NCI-H2196 treated with DMSO at 0.1 percent for 48 hours (cell line): ENCODE measurements at regions not wholly inside any gene's neighbourhood (a gene's known extent, or its start where the extent isn't known, plus 50 kb on each side); places are given as distances from the start of the nearest gene placed in this dataset.

ENCODE experiments used
- DNase-seq: peaks from one replicate; lab custom pipeline; 2025; ENCODE audit not compliant: unreplicated experiment; lab: John Stamatoyannopoulos, UW

DNA sequence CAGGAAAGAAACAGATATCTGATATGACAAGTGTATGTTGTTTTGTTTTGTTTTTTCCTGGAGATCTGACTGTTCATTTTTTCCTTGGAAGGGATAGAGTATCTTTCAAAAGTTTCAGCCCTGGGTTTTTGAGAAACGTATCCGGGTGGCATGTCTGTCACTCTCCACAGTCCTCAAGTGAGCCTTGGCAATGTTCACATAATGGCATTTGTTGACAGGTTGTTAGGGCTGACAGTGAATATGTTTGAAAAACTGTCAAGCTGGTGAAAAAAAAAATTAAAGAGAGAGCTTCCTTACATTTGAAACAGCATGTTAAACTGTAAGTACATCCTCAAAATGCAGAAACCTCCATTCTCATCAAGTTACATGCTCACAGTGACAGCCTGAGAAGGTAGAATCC lies 113.0 kb upstream of the DYNLRB2 start:
- DNase-seq: no peak

DNA sequence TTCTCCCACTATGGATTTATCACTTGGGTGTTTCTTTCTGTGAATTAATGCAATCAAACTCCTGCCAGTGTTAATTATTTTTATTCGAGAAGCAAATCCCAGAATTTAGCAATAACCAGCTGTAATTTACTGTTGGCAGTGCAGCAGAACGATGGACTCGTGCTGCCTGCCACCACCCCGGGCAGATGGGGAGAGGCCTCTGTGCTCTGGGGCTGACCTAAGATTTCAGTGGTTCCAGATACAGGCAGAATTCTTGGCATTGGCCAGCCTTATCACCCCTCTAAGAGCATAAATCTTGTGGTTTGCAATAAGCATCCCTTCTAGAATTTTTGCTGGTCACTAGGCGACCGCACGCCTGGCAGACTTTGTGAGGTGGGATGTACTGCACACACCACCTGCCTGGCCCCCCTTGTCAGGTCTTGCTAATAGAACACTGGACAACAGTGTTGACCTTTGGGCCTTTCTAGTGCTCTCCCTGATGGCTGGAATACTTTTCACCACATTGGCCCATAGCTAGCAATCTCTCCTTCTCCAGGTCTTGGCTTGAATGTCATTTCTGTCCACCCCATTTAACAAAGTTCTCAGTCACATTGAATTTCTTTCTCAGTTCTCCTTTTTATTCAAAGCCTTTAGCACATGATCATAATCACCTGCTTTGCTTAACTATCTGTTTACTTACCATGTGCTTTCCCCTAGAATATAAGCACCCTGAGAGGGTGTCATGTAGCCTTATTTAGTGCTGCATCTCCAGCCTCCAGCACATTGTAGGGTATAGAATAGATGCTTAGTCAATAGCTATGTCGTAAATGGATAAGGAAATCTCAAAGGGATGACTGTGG lies 122.1 kb upstream of the DYNLRB2 start:
- DNase-seq: no peak

DNA sequence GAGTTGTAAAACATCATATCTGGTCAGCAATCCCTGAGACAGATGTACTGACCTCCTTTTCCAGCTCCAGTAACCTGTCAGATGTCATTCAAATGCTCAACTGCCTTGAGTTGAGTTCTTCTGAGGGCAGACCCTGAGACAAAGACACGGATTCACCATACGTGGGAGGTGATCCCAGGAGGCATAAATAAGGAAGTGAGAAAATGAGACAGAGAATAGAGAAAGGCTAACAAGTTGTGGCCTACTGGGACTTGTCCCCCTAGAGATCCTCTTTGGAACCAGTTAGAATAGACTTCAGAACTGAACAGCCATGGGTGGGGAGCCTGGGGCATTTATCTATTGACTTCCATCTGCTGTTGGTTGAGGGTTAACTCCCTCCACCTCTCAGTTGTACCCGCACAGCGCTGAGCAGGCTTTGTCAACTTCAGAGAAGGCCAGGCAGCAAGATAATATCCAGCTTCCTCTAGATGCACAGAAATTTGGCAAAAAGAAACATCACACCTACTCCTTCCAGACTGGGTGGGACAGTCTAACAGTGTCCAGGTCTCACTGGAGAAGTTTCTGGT lies 123.0 kb upstream of the DYNLRB2 start:
- no peak for DNase-seq

DNA sequence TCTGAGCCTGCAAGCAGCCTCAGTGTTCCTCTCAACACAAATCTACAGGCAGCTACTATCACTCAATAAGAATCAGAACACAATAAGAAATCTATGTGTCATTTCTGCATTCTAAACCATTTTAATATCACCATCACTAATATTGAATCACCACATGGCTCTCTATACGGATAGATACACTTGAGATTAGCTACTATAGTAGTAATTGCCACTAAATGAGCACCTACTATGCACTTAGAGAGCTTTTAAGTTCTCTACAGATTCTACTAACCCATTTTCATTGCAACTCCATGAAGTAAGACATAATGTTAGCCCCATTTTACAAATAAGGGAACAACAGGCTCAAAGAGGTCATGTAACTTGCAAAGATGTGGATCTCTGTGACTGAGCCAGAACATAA lies 132.8 kb upstream of the DYNLRB2 start:
- DNase-seq: no peak

DNA sequence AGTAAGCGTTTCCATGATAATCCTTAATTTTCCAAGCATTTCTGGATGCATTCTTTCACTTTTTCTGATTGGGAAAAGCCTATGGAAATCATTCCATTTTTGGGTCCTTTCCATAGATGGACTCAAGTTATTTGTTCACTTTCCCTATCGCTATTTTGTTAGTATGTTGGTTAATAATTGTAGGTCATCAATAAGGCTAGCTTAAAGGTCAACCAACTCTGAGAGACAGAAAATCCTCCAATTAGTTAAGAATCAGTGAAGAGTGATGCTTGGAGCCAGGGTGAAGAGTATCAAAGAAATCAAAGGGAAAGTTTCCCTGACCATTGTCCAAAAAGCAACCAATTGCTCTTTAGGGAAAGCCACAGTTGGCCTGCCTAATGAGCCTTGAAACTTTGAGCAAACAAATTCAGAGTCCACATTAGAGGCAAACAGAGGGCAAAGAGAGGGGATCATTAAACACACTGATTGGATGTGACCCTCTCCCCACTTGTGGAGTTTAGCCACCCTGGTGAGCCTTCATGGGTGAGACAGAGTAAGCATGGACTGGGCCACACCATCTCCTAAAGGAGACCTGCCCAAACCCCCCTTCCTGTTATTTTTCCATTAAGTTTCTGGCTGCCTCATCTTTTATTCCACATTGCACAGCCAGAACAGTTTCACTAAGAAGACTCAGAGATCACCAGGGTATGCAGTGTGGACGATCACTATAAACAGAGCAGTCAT lies 133.4 kb upstream of the DYNLRB2 start:
- DNase-seq: no peak

DNA sequence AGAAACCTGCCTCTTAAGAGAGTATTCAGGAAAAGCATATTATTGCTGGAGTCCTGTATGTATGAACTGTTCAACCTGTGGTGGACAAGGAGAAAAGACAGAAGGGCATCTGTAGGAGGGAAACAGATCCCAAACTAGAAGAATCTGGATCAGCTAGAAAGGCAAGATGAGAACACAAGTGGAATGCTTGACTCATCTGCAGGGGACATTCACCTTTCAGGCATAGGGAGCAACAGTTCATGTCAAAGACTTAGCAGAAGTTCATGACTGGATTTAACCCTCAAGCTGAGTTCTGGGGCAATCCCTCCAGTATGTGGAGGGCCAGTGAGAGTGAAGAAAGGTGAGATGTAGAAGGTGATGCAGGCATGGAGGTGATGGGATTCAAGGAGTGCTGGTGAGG lies 135.9 kb upstream of the DYNLRB2 start:
- no peak for DNase-seq

DNA sequence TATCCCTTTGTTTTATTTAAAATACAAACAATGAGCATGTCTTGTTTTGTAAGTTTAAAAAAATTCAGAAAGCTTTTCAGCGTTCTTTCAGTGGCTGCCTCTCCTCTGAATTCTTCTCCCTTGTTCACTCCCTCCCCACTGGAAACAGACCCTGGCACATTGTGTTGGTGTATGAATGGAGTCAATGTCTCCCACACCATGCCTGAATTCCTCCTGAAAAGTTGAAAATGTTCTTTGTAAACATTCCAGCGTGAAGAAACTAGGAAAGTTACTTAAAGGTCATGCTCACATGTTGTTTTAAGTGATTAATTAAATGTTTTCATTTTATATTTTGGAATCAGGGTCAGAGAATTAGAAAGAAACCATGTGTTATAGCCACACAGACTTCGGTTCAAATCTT lies 136.9 kb upstream of the DYNLRB2 start:
- DNase-seq: no peak

DNA sequence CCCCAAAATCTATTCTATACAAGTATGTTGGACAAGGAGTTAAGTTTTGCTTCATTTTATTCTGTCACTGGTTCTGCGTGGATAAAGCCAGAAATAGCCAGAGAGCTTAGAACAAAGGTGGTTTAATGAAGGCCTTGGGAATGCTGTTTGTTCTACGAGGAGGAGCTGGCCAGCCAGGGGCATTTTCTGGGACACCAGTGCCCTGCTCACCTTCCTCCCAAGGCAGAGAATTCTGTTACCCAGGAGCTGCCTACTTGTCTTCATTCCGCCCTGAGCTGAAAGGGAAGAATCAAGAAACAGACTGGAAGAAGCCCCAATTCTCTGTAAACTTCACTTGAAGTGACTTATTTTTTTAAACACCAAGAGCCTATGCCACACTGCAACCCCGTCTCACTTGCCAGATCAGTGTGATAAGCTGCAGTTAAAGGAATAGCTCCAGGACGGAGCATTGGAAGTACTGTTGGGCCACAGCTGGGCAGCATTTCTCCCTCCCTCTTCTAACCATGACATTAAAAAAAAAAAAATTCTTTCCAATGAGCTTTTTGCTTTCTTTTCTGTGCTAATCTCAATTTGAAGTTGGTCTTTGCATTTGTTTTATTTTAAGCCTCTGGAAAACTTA lies 149.8 kb upstream of the DYNLRB2 start:
- no peak for DNase-seq

DNA sequence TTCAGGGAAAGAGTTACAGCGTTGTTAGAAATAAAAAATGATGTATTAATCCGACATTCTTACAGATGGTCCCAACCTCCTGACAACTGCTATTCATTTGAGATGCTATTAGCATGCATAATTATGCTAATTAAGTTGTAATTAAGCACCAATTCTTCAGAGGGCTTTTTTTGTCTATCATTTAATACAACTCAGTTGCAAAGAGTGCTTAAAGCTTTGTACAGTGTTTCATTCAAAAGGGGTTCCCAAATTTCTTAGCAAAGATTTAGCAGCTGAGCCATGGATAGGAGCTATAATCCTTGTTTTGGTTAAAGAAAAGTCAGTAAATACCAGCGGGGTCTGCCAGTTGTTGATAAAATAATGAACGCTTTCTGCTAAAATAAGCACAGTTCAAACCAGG lies 150.7 kb upstream of the DYNLRB2 start:
- no peak for DNase-seq

DNA sequence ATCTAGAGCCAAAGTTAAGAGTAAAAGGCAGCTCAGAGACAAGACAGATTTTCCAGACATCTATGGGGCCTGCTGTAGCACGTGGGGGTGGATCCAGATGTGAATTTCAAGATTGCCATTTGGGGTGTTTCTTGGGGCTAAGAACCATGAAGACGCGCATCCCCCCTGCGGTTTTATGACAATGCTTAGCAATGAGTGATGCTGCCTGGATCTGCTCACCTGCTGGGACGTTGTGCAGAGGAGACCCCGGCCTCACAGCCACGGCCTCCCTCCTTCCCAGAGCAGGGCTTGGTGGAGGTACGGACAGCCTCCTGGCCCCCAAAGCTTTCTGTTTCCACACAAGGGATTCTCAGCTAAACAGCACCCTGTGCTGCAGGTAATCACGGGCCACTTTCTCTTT lies 151.5 kb upstream of the DYNLRB2 start:
- DNase-seq: no peak

DNA sequence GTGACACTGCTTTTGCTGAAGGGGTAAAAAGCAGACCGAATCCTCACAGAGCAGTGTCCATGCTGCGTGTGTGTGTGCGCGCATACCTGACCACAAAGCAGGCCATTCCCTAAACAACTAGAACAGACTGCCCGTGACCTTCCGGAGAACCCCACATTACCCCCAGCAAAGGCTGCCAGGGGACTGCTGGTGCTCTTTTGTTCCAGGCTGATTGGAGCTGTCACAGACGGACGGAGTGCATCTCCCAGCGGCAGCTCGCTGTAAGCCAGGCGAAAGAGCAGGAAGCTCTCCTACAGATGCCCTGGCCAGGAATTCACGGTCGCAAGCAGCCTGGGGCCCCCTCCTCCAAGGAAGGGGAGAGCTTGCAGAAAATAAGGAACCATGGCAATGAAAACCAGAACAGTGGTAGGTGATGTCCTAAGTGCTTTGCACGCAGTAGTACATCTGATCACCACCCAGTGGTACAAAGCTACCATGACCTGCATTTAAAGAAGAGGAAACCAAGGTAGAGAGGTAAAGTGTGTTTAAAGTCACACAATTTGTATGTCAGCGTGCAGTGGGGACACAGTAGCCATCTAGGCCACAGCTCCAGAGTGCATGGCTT lies 153.4 kb upstream of the DYNLRB2 start:
- DNase-seq: no peak

DNA sequence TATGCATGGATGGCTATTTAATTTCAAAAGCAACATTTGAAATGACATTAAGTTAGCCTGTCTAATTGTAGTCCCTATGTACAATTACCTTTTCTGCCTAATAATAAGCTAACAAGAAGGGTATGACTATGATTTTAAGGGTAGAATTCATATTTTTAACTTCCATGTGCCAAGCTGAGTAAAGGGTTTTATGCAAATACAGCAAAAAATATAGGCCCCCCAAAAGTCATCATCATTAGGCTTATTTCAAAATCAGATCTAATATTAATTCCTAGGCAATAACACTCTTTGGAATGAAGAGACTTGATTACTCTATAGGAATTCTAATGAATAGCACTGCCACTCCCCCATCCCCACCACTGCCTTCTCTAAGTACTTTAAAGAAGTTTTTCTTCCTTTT lies 155.9 kb upstream of the DYNLRB2 start:
- no peak for DNase-seq

DNA sequence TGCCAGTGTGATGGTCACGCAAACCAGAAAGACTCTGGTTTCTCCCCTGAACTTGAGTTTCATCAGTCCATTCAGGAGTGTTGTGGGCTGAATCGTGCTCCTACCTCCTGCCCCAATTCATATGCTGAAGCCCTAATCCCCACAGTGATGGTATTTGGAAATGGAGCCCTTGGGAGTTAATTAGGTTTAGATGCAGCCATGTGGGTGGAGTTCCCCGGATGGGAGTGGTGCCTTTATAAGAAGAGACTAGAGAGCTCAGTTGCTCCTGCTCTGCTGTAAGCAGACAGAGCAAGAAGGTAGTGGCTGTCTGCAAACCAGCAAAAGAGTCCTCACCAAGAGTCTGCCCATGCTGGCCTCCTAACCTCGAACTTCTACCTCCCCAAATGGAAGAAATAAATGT lies 160.3 kb upstream of the DYNLRB2 start:
- DNase-seq: no peak

DNA sequence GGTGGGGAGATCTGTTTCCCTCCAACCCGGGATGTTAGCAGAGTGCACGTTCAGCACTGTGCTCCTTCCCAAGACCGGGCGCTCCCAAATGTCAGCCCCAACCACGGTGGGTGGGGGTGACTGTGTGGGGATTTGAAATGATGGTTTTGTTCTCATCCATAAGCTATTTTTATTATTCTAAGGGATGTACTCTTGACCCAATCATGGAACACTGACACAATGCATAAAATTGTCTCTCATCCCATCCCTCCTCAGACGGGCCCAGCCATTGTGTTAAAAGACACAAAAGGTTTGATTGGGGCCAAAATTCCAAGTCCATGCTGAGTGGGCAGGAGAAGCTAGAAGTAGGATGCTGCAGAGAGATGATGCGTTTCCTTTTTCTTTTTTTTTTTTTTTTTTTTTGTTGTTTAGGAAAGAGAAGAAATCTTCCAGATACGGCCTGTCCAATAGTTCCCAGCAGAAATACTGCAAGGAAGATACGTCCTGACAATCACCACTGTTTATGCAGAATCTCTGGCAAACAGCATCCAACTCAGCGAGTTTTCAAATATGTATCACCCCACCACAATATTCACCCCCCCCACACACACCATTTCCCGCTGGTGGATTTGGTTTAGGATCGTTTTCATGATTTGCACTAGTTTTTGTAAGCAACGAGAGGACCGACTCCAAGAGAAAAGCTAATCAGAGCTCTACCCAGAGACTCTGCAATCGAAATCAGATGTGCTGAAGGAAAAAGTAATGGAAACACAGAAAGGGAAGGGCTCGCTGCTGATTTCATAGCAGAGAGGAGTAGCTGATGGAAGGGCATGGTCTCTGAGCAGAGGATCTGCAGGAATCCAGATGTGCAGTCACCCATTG lies 163.5 kb upstream of the DYNLRB2 start:
- DNase-seq: no peak

DNA sequence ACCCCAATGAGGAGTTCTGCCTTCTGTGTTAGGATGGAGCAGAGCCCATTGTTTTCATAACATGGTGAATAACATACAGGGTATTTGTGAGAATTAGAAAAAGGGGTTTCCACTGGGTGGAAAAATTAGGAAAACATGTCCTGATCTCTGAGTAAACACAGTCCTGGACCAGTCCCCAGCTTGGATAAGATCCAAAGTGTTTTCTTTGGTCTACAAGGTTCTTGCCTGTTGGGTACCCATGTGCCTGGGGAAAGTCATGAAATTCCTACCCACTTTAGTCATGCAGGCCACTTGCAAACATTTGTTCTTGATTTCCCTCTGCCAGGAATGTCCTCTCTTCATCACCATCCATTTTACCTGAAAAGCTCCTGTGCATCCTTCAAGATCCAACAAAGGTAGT lies 164.8 kb upstream of the DYNLRB2 start:
- no peak for DNase-seq

DNA sequence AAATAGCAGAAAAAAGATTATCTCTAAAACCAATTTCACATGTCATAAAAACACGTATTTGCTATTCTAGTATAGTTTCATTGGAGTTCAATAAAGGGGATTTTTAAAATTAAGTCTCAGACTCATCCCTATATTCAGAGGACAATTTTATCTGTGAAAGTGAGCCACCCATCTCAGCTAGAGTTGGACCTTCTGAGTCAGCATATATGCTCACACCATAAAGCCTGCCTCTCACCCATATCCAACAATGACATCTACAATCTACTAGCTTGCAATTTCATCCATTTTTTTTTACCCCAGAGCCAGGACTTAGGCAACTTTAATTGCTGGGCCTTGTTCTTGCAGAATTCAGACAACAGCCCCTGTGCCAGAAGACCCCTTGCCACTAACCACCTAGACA lies 165.3 kb upstream of the DYNLRB2 start:
- no peak for DNase-seq

DNA sequence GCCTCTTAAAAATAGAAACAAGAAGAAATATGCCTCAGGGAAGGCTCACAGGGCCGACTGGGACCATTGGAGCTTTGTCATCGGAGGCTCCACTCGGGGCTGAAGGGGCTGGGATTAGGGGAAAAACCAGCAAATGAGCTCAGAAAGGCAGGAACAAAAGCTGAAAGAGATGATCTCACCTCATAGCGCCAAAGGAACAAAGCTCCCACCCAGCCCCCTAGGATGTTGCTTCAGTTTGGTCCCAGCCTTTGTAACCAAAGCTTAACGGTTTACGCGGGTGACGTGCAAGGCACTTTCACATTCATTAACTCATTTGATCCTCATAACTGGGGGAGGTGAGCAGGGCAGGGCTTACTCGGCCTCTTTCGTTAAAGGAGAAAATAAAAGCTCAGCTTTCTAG lies 168.5 kb upstream of the DYNLRB2 start:
- DNase-seq: no peak

DNA sequence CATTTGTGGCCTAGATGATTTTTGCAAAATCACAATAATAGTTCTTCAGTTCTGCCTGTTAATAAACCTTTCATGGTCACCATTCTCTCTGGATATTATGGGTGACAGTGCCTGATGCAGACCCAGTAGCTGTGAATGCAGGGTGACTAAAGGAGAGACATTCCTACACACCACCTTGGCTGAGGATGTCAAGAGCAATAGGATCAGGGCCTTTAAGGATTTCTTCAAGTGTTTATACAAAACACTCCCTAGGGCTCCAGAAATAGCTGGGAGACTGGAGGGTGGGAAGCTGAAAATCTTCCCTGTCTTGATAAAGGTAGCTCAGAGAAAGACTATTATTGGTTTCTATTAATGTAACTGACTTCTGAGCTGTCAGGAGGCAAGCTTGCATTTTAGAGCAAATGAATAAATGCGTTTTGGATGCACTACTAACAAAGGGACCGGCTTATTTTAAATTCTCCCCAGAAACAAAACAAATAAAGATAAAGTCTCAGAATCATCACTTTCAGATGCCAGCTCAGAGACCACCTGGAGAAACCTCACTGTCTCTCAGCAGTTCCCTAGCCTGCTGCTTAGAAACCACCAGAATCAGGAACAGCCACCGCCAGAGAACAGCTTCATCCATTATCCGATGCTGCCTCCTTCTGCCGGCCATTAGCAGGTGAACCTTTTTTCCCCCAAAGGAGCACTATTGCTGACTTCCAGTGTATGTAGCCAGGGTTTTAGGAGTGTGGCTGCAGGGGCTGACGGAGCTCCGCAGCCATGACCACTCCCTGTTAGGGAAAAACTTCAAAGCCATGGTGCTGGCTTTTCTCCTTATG lies 171.4 kb upstream of the DYNLRB2 start:
- DNase-seq: no peak

DNA sequence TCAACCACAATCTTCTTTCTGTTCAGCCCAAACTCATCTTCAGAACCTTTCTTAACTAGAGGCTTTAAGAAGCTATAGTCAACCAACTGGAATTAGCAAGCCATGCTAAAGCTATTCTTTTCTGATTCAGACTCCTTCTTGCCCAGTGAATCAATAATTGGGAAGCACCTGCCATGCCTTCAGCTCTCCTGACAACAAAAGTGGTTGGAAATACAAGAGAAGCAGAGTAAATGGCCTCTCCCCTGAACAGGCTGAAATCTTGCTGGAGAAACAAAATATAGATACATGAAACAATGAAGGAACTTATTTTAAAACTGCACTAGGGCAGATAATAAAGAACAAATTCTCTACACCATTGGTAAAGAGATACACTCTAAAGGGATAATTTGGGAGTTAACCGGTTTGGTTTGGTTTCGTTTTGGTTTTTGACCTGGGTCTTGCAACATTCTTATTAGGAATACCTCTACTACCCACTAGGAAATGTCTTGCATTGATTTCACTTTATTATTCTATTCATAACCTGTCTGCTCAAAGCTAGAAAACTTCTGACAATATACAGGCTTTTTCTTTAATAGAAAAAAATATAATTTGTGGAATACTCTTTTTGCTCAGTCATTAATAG lies 173.6 kb upstream of the DYNLRB2 start:
- DNase-seq: no peak
